B cell (primary cell): ENCODE measurements at regions not wholly inside any gene's neighbourhood (a gene's known extent, or its start where the extent isn't known, plus 50 kb on each side); places are given as distances from the start of the nearest gene placed in this dataset.

Source experiments
- ATAC-seq: fragments of 200-7000 bp; cut with Tn5 transposase; one replicate; pipeline ENCODE4 v1.10.0; 2021; ENCODE audit warnings: low read depth, mild to moderate bottlenecking, moderate number of reproducible peaks, moderate library complexity
- CTCF ChIA-PET: fragments of 350-600 bp; sonication (Branson Sonifier 250); formaldehyde crosslinking; loops from one replicate; lab custom pipeline; 2021; ENCODE audit warnings: antibody characterized with exemption, inconsistent platforms; lab: Charles Lee
- POLR2A ChIA-PET: fragments of 350-600 bp; sonication (Branson Sonifier 250); formaldehyde crosslinking; loops from one replicate; lab custom pipeline; 2021; ENCODE audit warnings: antibody characterized with exemption; lab: Charles Lee
- DNase-seq: peaks from one replicate; pipeline ENCODE4 v3.0.0; 2013
- H2AFZ ChIP-seq: 2 replicates; pipeline ENCODE4 v1.6.1; 2012; ENCODE audit warnings: mild to moderate bottlenecking, low read depth, low read length; ENCODE audit not compliant: insufficient read depth, poor library complexity, severe bottlenecking
- H3K27ac ChIP-seq, 2 donors: 1 replicate in 1 of 2; 2 replicates in 1 of 2; pipeline ENCODE4 v1.5.1; 2012 to 2013; ENCODE audit warnings: low read length in 2 of 2, mild to moderate bottlenecking in 2 of 2, moderate library complexity in 1 of 2
- H3K27me3 ChIP-seq, 4 experiments: fragments of 200-600 bp in 1 of 4; sonication (generic) in 1 of 4; replicated peaks in 1 of 4; 1 replicate in 2 of 4; 2 replicates in 2 of 4; pipeline versions ENCODE4 v1.6.1 to v1.7.0; 2013 to 2016; ENCODE audit warnings: low read length in 3 of 4, mild to moderate bottlenecking in 2 of 4, mixed read lengths in 1 of 4, moderate library complexity in 1 of 4; ENCODE audit not compliant: insufficient read depth in 4 of 4, control insufficient read depth in 3 of 4; ENCODE audit errors: control extremely low read depth in 1 of 4
- H3K36me3 ChIP-seq, 2 experiments: replicated peaks in 1 of 2; 1 replicate in 1 of 2; 2 replicates in 1 of 2; pipeline versions ENCODE4 v1.6.1 to v1.7.1; 2013; ENCODE audit warnings: low read length in 1 of 2; ENCODE audit not compliant: insufficient read depth in 2 of 2, control insufficient read depth in 1 of 2; ENCODE audit errors: control extremely low read depth in 1 of 2, extremely low read depth in 1 of 2
- H3K4me1 ChIP-seq, 2 donors: fragments of 200-600 bp in 1 of 2; sonication (generic) in 1 of 2; 1 replicate in 1 of 2; 2 replicates in 1 of 2; pipeline versions ENCODE4 v1.5.1 to v1.6.1; 2013 to 2017; ENCODE audit warnings: low read length in 2 of 2; ENCODE audit not compliant: control insufficient read depth in 2 of 2, insufficient read depth in 2 of 2
- H3K4me2 ChIP-seq: replicated peaks from 2 replicates; pipeline ENCODE3; 2012; ENCODE audit warnings: mild to moderate bottlenecking, low read depth, low read length; ENCODE audit not compliant: poor library complexity, severe bottlenecking
- H3K4me3 ChIP-seq, 5 experiments: fragments of 200-600 bp in 1 of 5; sonication (generic) in 1 of 5; 1 replicate in 3 of 5; 2 replicates in 2 of 5; pipeline versions ENCODE4 v1.5.1 to v1.7.0; 2011 to 2016; ENCODE audit warnings: low read length in 4 of 5, mild to moderate bottlenecking in 4 of 5, low read depth in 2 of 5, control low read depth in 1 of 5, moderate library complexity in 1 of 5; ENCODE audit not compliant: insufficient read depth in 1 of 5; ENCODE audit errors: control extremely low read depth in 1 of 5, extremely low read depth in 1 of 5
- H3K79me2 ChIP-seq: fragments of 200-600 bp; sonication (generic); one replicate; pipeline ENCODE4 v1.6.0; 2016; ENCODE audit warnings: low read length; ENCODE audit not compliant: control insufficient read depth, insufficient read depth
- H3K9ac ChIP-seq: fragments of 200-600 bp; sonication (generic); 2 replicates; pipeline ENCODE4 v1.6.1; 2017; ENCODE audit warnings: mild to moderate bottlenecking, low read length, moderate library complexity
- H3K9me3 ChIP-seq, 3 donors: one replicate each; pipeline versions ENCODE4 v1.6.1 to v1.7.1; 2013; ENCODE audit warnings: low read length in 2 of 3; ENCODE audit not compliant: control insufficient read depth in 2 of 3, insufficient read depth in 1 of 3; ENCODE audit errors: control extremely low read depth in 1 of 3
- H4K20me1 ChIP-seq: 2 replicates; pipeline ENCODE4 v1.6.0; 2012; ENCODE audit warnings: mild to moderate bottlenecking, low read length; ENCODE audit not compliant: insufficient read depth, control insufficient read depth, poor library complexity, severe bottlenecking
- H3K27ac Mint-ChIP-seq: one replicate; pipeline ENCODE4 v1.8.0; 2021; ENCODE audit warnings: mixed read lengths
- H3K27me3 Mint-ChIP-seq: one replicate; pipeline ENCODE4 v1.8.0; 2021; ENCODE audit warnings: mixed read lengths
- H3K4me1 Mint-ChIP-seq: one replicate; pipeline ENCODE4 v1.8.0; 2021; ENCODE audit warnings: mixed read lengths
- H3K4me3 Mint-ChIP-seq: one replicate; pipeline ENCODE4 v1.8.0; 2021; ENCODE audit warnings: mixed read lengths
- H3K9me3 Mint-ChIP-seq: one replicate; pipeline ENCODE4 v1.8.0; 2022; ENCODE audit warnings: mixed read lengths; ENCODE audit not compliant: insufficient read depth
- CTCF ChIP-seq: fragments of 200-600 bp; IDR thresholded peaks from one replicate; pipeline ENCODE4 v1.8.0; 2022; ENCODE audit warnings: antibody characterized with exemption, mild to moderate bottlenecking
- EZH2 ChIP-seq: IDR thresholded peaks from 2 replicates; pipeline ENCODE4 v1.6.1; 2012; ENCODE audit warnings: borderline replicate concordance, low read depth, mild to moderate bottlenecking, moderate library complexity, low read length; ENCODE audit not compliant: insufficient read depth, poor library complexity, severe bottlenecking
- WGBS: methylation state at CpG from one replicate; pipeline ENCODE4 v1.1.5; 2013; ENCODE audit warnings: missing lambda C conversion rate; ENCODE audit not compliant: insufficient coverage; 5-methylcytosine and 5-hydroxymethylcytosine counted together
- intact Hi-C: fragments of 100-400 bp; cut with micrococcal nuclease; formaldehyde crosslinking; loops from one replicate; pipeline ENCODE4 v1.10.0; 2022

GRCh38 chr12:131527092-131527491, 183.8 kb upstream of the SFSWAP start:
- CTCF ChIA-PET: no interaction called here
- no peaks in the 10 kb centered on the region for H3K4me1 ChIP-seq
- Mint-ChIP-seq H3K4me3 (no peak overlapping the region), H3K9me3 (no peaks in the 10 kb centered on the region), H3K4me1 (no peaks in the 10 kb centered on the region), H3K27ac (no peak overlapping the region), H3K27me3 (peaks cover 10% of the 10 kb centered on the region)
- no peaks in the 10 kb centered on the region for H3K27me3 ChIP-seq
- H3K4me3 ChIP-seq: no peak overlapping the region
- DNase-seq (no peak), ATAC-seq (no peak)
- POLR2A ChIA-PET: no interaction called here
- no peaks in the 10 kb centered on the region for H3K79me2 ChIP-seq
- no peak overlapping the region for H2AFZ ChIP-seq
- TF ChIP-seq EZH2: no peak
- TF ChIP-seq CTCF: no peak
- peaks cover 0 to 6% (median 0%) of the 10 kb centered on the region in 3 donors for H3K9me3 ChIP-seq
- intact Hi-C loops: no loop called here
- no peak overlapping the region for H3K27ac ChIP-seq
- no peak overlapping the region for H3K4me2 ChIP-seq
- no peak overlapping the region for H3K9ac ChIP-seq
- 92% methylated on average over 8 of the region's 11 CpGs for WGBS
- no peaks in the 10 kb centered on the region for H3K36me3 ChIP-seq
- H4K20me1 ChIP-seq: no peaks in the 10 kb centered on the region

GRCh38 chr12:131527736-131528135, 183.2 kb upstream of the SFSWAP start:
- Histone ChIP-seq H3K27ac (no peak overlapping the region), H3K4me3 (no peak overlapping the region), H3K36me3 (no peaks in the 10 kb centered on the region), H4K20me1 (no peaks in the 10 kb centered on the region), H3K9ac (no peak overlapping the region), H3K79me2 (no peaks in the 10 kb centered on the region), H3K4me2 (no peak overlapping the region), H3K9me3 (peaks cover 0 to 6% (median 0%) of the 10 kb centered on the region in 3 donors), H2AFZ (no peak overlapping the region), H3K27me3 (no peaks in the 10 kb centered on the region), H3K4me1 (no peaks in the 10 kb centered on the region)
- WGBS: 80% methylated on average over 3 of the region's 9 CpGs
- no peak for DNase-seq
- Mint-ChIP-seq H3K27ac (no peak overlapping the region), H3K9me3 (no peaks in the 10 kb centered on the region), H3K27me3 (peaks cover 13% of the 10 kb centered on the region), H3K4me1 (no peaks in the 10 kb centered on the region), H3K4me3 (no peak overlapping the region)
- no peak for ATAC-seq
- no peak for TF ChIP-seq CTCF
- TF ChIP-seq EZH2: no peak
- CTCF ChIA-PET: no interaction called here
- POLR2A ChIA-PET: no interaction called here
- intact Hi-C loops: no loop called here
